ENCODE measurements at regions not wholly inside any gene's neighbourhood (a gene's known extent, or its start where the extent isn't known, plus 50 kb on each side); places are given as distances from the start of the nearest gene placed in this dataset.

GRCh38 chr2:8581601-8582041 lies 100.2 kb upstream of the ID2 start:
- H3K27me3 Mint-ChIP-seq (ENCODE audit: low read depth in 3 of 3) = peaks cover 4 to 10% (median 6%) of the 10 kb centered on the region in 3 donors
- no peak overlapping the region for H3K4me3 ChIP-seq (replicated peaks in 1 of 3; ENCODE audit: low read depth in 2 of 3, low read length in 3 of 3)
- no peak overlapping the region for H3K9ac ChIP-seq (ENCODE audit: insufficient read depth, low read length, poor library complexity, severe bottlenecking)
- peak overlapping the region in 4 of 7 donors; percentile 33 to 98 (median 96) for H3K27ac Mint-ChIP-seq
- H3K4me1 Mint-ChIP-seq = peaks cover 50% of the 10 kb centered on the region
- no peaks in the 10 kb centered on the region for H3K36me3 ChIP-seq (replicated peaks in 1 of 2; ENCODE audit: control insufficient read depth in 1 of 2, insufficient read depth in 2 of 2, low read length in 2 of 2)
- WGBS (ENCODE audit: insufficient coverage) = 86% methylated on average over 6 of the region's 6 CpGs
- no peak overlapping the region for H3K4me3 Mint-ChIP-seq
- H3K4me2 ChIP-seq (replicated peaks; ENCODE audit: extremely low read depth, low read length, poor library complexity, severe bottlenecking) = no peak overlapping the region
- no peak overlapping the region for H2AFZ ChIP-seq (ENCODE audit: insufficient read depth, low read depth, low read length, poor library complexity, severe bottlenecking)
- no peak for DNase-seq
- intact Hi-C loops (cut with micrococcal nuclease) = loop anchor here (2.0 to 5.0 kb wide), 3 partner anchors 34 to 101 kb away; partner anchors contain the start of gene ID2 (in 1 of the 2)
- H3K9me3 ChIP-seq (replicated peaks in 1 of 2; ENCODE audit: control insufficient read depth in 1 of 2, insufficient read depth in 1 of 2, low read length in 2 of 2) = no peaks in the 10 kb centered on the region
- H3K27ac ChIP-seq (ENCODE audit: low read depth in 1 of 2, low read length in 2 of 2) = no peak overlapping the region
- H3K79me2 ChIP-seq (ENCODE audit: insufficient read depth, low read length) = no peaks in the 10 kb centered on the region
- H3K4me1 ChIP-seq (ENCODE audit: control insufficient read depth in 1 of 2, insufficient read depth in 2 of 2, low read length in 2 of 2) = peaks cover 25 to 52% of the 10 kb centered on the region in 2 donors
- peaks cover 0 to 3% of the 10 kb centered on the region in 2 donors for H3K36me3 Mint-ChIP-seq
- no peaks in the 10 kb centered on the region for H4K20me1 ChIP-seq (ENCODE audit: insufficient read depth, low read length)
- H3K9me3 Mint-ChIP-seq = peaks cover 0 to 3% (median 2%) of the 10 kb centered on the region in 7 donors
- no peak for TF ChIP-seq CTCF (IDR thresholded peaks at IDR 0.05)
- no peaks in the 10 kb centered on the region for H3K27me3 ChIP-seq (ENCODE audit: control insufficient read depth in 2 of 2, insufficient read depth in 2 of 2, low read length in 2 of 2)

GRCh38 chr2:8582191-8582590 lies 99.7 kb upstream of the ID2 start:
- H4K20me1 ChIP-seq (ENCODE audit: insufficient read depth, low read length) = no peaks in the 10 kb centered on the region
- no peaks in the 10 kb centered on the region for H3K27me3 ChIP-seq (ENCODE audit: control insufficient read depth in 2 of 2, insufficient read depth in 2 of 2, low read length in 2 of 2)
- H2AFZ ChIP-seq (ENCODE audit: insufficient read depth, low read depth, low read length, poor library complexity, severe bottlenecking) = no peak overlapping the region
- peaks cover 21 to 46% of the 10 kb centered on the region in 2 donors for H3K4me1 ChIP-seq (ENCODE audit: control insufficient read depth in 1 of 2, insufficient read depth in 2 of 2, low read length in 2 of 2)
- H3K9ac ChIP-seq (ENCODE audit: insufficient read depth, low read length, poor library complexity, severe bottlenecking) = no peak overlapping the region
- no peak overlapping the region for H3K4me3 ChIP-seq (replicated peaks in 1 of 3; ENCODE audit: low read depth in 2 of 3, low read length in 3 of 3)
- no peak overlapping the region for H3K4me2 ChIP-seq (replicated peaks; ENCODE audit: extremely low read depth, low read length, poor library complexity, severe bottlenecking)
- peaks cover 45% of the 10 kb centered on the region for H3K4me1 Mint-ChIP-seq
- intact Hi-C loops (cut with micrococcal nuclease) = loop anchor here (2.0 to 5.0 kb wide), 3 partner anchors 35 to 100 kb away; partner anchors contain the start of gene ID2 (in 1 of the 2)
- no peaks in the 10 kb centered on the region for H3K9me3 ChIP-seq (replicated peaks in 1 of 2; ENCODE audit: control insufficient read depth in 1 of 2, insufficient read depth in 1 of 2, low read length in 2 of 2)
- peak overlapping the region; percentile 10 to 87 for H3K27ac ChIP-seq (ENCODE audit: low read depth in 1 of 2, low read length in 2 of 2)
- H3K36me3 ChIP-seq (replicated peaks in 1 of 2; ENCODE audit: control insufficient read depth in 1 of 2, insufficient read depth in 2 of 2, low read length in 2 of 2) = no peaks in the 10 kb centered on the region
- H3K36me3 Mint-ChIP-seq = peaks cover 0 to 2% of the 10 kb centered on the region in 2 donors
- H3K79me2 ChIP-seq (ENCODE audit: insufficient read depth, low read length) = no peaks in the 10 kb centered on the region
- H3K4me3 Mint-ChIP-seq = peak overlapping the region in 1 of 2 donors; percentile 24
- H3K27me3 Mint-ChIP-seq (ENCODE audit: low read depth in 3 of 3) = peaks cover 4 to 12% (median 5%) of the 10 kb centered on the region in 3 donors
- no peak for TF ChIP-seq CTCF (IDR thresholded peaks at IDR 0.05)
- H3K27ac Mint-ChIP-seq = peak overlapping the region in 6 of 7 donors; percentile 42 to 98 (median 94)
- H3K9me3 Mint-ChIP-seq = no peaks in the 10 kb centered on the region
- no peak for DNase-seq
- 42% methylated on average over 2 of the region's 4 CpGs for WGBS (ENCODE audit: insufficient coverage)

Measured in CD14-positive monocyte (primary cell).